Neutrophil (primary cell): ENCODE measurements at regions not wholly inside any gene's neighbourhood (a gene's known extent, or its start where the extent isn't known, plus 50 kb on each side); places are given as distances from the start of the nearest gene placed in this dataset.

Source experiments
- H3K27ac ChIP-seq: fragments of 200-600 bp; sonication (generic); 2 replicates; pipeline ENCODE4 v1.5.1; 2016; ENCODE audit warnings: mild to moderate bottlenecking, moderate library complexity
- H3K27me3 ChIP-seq: fragments of 200-600 bp; sonication (generic); 2 replicates; pipeline ENCODE4 v1.6.0; 2016; ENCODE audit warnings: mild to moderate bottlenecking
- H3K36me3 ChIP-seq: fragments of 200-600 bp; sonication (generic); 2 replicates; pipeline ENCODE4 v1.5.1; 2017
- H3K4me1 ChIP-seq, 2 experiments: fragments of 200-600 bp in 1 of 2; sonication (generic) in 1 of 2; 1 replicate in 1 of 2; 2 replicates in 1 of 2; pipeline versions ENCODE4 v1.5.1 to v1.6.1; 2013 to 2016; ENCODE audit warnings: low read depth in 1 of 2, low read length in 1 of 2, mild to moderate bottlenecking in 1 of 2, moderate library complexity in 1 of 2; ENCODE audit not compliant: control insufficient read depth in 1 of 2, insufficient read depth in 1 of 2
- H3K4me3 ChIP-seq, 2 experiments: fragments of 200-600 bp in 1 of 2; sonication (generic) in 1 of 2; 1 replicate in 1 of 2; 2 replicates in 1 of 2; pipeline ENCODE4 v1.5.1; 2013 to 2016; ENCODE audit warnings: low read depth in 1 of 2, low read length in 1 of 2, mild to moderate bottlenecking in 1 of 2, moderate library complexity in 1 of 2
- H3K9me3 ChIP-seq: fragments of 200-600 bp; sonication (generic); 2 replicates; pipeline ENCODE4 v1.5.1; 2016
- TF ChIP-seq, protein P1 (sequence below): fragments of 200-600 bp; sonication (generic); IDR thresholded peaks from 2 replicates; pipeline ENCODE4 v1.5.1; 2016; ENCODE audit warnings: antibody characterized with exemption

DNA sequence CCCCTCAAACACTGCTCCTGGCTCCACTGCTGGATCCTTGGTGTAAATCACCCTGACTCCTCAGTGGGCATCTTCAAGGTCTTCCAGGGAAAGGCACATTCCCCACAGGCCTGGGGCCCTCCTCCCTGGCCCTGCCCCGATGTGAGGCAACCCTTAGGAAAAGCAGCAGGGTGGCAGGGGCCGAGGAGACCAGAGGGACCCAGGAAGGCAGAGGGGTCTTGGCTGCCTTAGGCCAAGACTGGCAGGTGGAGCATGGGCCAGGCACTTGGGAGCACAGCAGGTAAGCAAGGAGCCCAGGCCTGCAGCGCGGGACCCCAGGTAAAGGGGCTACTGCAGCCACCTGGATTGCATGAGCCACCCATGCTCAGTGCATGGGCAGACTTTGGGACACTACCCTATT, 96.9 kb downstream of the GYPC start:
- no peaks in the 10 kb centered on the region for H3K9me3 ChIP-seq

DNA sequence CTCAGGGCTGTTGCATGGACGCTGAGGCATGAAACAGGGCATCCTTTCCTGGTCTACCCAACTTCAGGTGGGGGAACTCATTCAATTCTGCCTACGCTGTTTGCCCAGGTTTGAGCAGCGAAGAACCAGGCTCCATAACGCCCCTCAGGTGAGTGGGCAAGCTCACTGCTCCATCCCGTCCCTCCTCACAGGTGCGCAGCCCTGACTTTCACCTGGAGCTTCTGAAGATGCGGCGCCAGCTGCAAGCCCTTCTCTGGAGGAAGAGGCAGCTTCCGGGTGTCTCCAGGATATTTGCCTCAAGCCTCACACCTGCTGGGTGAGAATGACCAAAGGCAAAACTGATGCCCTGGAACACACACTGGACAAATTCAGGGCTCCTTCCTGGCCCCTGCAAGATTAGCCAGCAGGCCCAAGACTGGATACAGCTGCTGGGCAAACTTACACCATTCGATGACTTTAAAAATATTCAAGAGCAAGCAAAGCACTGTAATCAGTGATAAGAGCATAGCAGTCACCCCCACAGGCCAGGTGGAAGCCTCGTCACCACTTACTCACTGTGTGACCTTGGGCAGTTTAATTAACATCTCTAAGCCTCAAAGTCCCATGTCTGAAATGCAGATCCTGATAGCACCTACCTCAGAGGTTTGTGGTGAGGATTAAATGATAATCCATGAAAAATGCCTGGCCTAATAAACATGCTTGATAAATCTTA, 97.7 kb downstream of the GYPC start:
- Histone ChIP-seq H3K27ac (no peak overlapping the region), H3K27me3 (no peaks in the 10 kb centered on the region), H3K4me3 (no peak overlapping the region), H3K36me3 (no peaks in the 10 kb centered on the region), H3K9me3 (no peaks in the 10 kb centered on the region), H3K4me1 (no peaks in the 10 kb centered on the region)
- TF ChIP-seq, protein P1, sequence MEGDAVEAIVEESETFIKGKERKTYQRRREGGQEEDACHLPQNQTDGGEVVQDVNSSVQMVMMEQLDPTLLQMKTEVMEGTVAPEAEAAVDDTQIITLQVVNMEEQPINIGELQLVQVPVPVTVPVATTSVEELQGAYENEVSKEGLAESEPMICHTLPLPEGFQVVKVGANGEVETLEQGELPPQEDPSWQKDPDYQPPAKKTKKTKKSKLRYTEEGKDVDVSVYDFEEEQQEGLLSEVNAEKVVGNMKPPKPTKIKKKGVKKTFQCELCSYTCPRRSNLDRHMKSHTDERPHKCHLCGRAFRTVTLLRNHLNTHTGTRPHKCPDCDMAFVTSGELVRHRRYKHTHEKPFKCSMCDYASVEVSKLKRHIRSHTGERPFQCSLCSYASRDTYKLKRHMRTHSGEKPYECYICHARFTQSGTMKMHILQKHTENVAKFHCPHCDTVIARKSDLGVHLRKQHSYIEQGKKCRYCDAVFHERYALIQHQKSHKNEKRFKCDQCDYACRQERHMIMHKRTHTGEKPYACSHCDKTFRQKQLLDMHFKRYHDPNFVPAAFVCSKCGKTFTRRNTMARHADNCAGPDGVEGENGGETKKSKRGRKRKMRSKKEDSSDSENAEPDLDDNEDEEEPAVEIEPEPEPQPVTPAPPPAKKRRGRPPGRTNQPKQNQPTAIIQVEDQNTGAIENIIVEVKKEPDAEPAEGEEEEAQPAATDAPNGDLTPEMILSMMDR = no peak

More for the DNA sequence above, 96.9 kb downstream of the GYPC start:
- TF ChIP-seq, protein P1 = no peak
- no peaks in the 10 kb centered on the region for H3K27me3 ChIP-seq
- no peaks in the 10 kb centered on the region for H3K36me3 ChIP-seq
- no peak overlapping the region for H3K27ac ChIP-seq
- no peaks in the 10 kb centered on the region for H3K4me1 ChIP-seq
- no peak overlapping the region for H3K4me3 ChIP-seq

DNA sequence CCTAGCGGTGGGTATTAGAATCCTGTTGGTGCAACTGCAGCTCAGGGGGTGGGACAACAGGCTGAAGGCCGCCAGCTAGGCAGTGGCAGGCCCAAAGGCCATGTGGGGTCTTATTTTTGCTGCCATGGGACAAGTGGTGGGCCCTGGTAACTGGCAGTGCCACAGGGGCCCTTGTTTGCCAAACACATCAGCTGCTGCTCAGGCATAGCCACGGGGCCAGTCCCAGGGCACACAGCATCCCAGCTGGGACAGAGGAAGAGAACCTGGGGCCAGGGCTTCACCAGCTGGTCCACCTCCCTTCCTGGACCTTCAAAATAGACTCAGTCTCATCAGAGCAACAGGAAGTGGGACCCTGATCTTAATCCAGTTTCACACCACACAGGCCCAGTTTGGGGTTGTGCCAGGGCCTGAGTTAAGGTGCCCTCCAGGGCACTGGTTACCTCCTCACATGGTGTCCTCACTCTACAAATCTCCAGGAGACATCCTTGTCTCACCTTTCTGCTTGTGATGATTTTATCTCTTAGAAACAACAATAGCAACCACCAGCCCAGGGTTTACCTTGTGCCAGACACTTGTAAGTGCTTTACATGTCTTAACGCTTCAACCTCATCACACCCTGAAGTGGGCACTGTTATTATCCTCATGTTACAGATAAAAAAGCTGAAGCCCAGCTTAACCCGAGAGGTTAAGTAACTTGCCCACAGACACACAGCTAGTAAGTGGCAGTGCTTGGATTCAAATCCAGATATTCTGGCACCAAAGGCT, 98.5 kb downstream of the GYPC start:
- TF ChIP-seq, protein P1 = no peak
- no peak overlapping the region for H3K27ac ChIP-seq
- H3K27me3 ChIP-seq = no peaks in the 10 kb centered on the region
- no peak overlapping the region for H3K4me3 ChIP-seq
- H3K4me1 ChIP-seq = no peaks in the 10 kb centered on the region
- no peaks in the 10 kb centered on the region for H3K36me3 ChIP-seq
- H3K9me3 ChIP-seq = no peaks in the 10 kb centered on the region

DNA sequence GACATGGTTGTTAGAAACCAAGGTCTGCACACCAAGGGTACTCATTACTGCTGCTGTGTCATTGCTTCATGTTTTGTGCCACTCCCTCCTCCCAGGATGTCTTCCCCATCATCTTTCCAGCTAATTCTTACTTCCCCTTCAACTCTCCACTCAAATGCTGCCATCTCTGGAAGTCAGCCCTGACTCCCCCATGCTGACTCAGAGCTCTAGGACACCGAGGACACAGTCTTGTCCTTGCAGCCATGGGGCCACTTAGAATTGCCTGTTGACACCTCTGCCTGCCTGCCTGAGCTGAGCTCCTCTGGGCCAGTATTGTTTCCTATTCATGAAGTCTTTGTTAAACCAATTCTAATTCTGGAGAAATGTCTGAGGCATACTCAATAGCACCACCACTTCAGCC, 100.2 kb downstream of the GYPC start:
- Histone ChIP-seq H3K4me1 (no peaks in the 10 kb centered on the region), H3K9me3 (no peaks in the 10 kb centered on the region), H3K27me3 (no peaks in the 10 kb centered on the region), H3K27ac (no peak overlapping the region), H3K36me3 (no peaks in the 10 kb centered on the region), H3K4me3 (no peak overlapping the region)
- TF ChIP-seq, protein P1 = no peak

DNA sequence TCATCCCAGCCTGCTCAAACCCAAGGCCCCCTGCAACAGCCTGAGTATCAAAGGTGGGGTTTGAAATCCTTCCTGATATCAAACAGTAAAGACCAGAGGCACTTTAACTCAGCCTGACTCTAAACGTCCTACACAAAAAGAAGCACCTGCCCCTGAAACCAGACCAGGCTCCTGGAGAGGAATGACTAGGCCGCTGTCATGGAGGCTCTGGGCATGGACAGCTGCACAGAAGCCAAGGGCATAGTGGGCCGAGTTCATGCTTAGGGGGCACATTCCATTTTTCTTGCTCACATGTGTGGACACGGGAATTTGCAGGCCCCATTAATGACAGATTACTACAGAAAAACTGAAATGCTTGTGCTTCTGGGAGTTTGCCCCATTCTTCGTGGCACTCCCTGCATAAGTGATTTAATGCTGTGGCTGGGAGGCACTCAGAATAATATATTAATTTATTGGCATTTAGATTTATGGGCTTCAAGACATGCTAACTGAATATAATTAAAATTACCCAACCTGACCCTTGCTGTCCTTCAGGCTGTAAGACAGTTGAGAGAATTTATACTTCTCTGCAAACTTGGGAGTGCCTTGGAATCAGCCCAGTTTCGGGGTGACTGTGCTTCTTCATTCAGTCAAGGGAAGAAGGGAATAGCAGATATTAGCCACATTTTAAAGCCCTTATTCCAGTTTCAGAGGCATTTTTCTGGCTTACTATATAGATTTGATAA, 105.5 kb downstream of the GYPC start:
- Histone ChIP-seq H3K36me3 (no peaks in the 10 kb centered on the region), H3K9me3 (no peaks in the 10 kb centered on the region), H3K4me1 (peaks cover 12 to 19% of the 10 kb centered on the region in 2 experiments), H3K27ac (no peak overlapping the region), H3K4me3 (no peak overlapping the region), H3K27me3 (no peaks in the 10 kb centered on the region)
- TF ChIP-seq, protein P1 = no peak
